Activated CD4-positive, alpha-beta memory T cell treated with anti-CD3 and anti-CD28 coated beads, Interleukin-2, amount 10 ng/mL, durations not matched to agents 7 days and 5 days (primary cell): ENCODE measurements at regions not wholly inside any gene's neighbourhood (a gene's known extent, or its start where the extent isn't known, plus 50 kb on each side); places are given as distances from the start of the nearest gene placed in this dataset.
"Not testable (repeated sequence)": the region's sequence is repeated elsewhere in the genome, so short reads cannot be mapped to it uniquely, and the experiment has no call there.

Source experiments
- CTCF ChIA-PET: fragments of 350-600 bp; sonication (Branson Sonifier 250); formaldehyde crosslinking; loops from one replicate; lab custom pipeline; 2021; ENCODE audit warnings: antibody characterized with exemption, inconsistent platforms; lab: Charles Lee
- POLR2A ChIA-PET: fragments of 350-600 bp; sonication (Branson Sonifier 250); formaldehyde crosslinking; loops from one replicate; lab custom pipeline; 2021; ENCODE audit warnings: antibody characterized with exemption; lab: Charles Lee
- DNase-seq: peaks from one replicate; pipeline ENCODE4 v3.0.0-alpha.2; 2020
- H3K27ac Mint-ChIP-seq: one replicate; pipeline ENCODE4 v1.8.0; 2021; ENCODE audit warnings: mild to moderate bottlenecking, mixed read lengths
- H3K27me3 Mint-ChIP-seq: one replicate; pipeline ENCODE4 v1.8.0; 2021; ENCODE audit warnings: mixed read lengths
- H3K36me3 Mint-ChIP-seq: one replicate; pipeline ENCODE4 v1.8.0; 2021; ENCODE audit warnings: low read depth, mixed read lengths
- H3K4me1 Mint-ChIP-seq: one replicate; pipeline ENCODE4 v1.8.0; 2021; ENCODE audit warnings: mixed read lengths
- H3K4me3 Mint-ChIP-seq: one replicate; pipeline ENCODE4 v1.8.0; 2021; ENCODE audit warnings: mild to moderate bottlenecking, mixed read lengths
- H3K9me3 Mint-ChIP-seq: one replicate; pipeline ENCODE4 v1.8.0; 2021; ENCODE audit warnings: mixed read lengths

GRCh38 chr13:28607187-28607955 is 51.6 kb upstream of the POMP start:
- H3K27ac Mint-ChIP-seq, result no peak overlapping the region
- POLR2A ChIA-PET, result no interaction called here
- H3K4me3 Mint-ChIP-seq, result no peak overlapping the region
- H3K36me3 Mint-ChIP-seq, result no peaks in the 10 kb centered on the region
- CTCF ChIA-PET, result no interaction called here
- DNase-seq, result no peak
- H3K9me3 Mint-ChIP-seq, result peaks cover 3% of the 10 kb centered on the region
- H3K27me3 Mint-ChIP-seq, result peaks cover 5% of the 10 kb centered on the region
- peaks cover 21% of the 10 kb centered on the region for H3K4me1 Mint-ChIP-seq

- peaks cover 12% of the 10 kb centered on the region for H3K4me1 Mint-ChIP-seq
- H3K27ac Mint-ChIP-seq, result no peak overlapping the region
- no peak overlapping the region for H3K4me3 Mint-ChIP-seq
- peaks cover 3% of the 10 kb centered on the region for H3K9me3 Mint-ChIP-seq
- POLR2A ChIA-PET, result no interaction called here
- H3K27me3 Mint-ChIP-seq, result peaks cover 5% of the 10 kb centered on the region
- CTCF ChIA-PET, result no interaction called here
- DNase-seq, result no peak
- no peaks in the 10 kb centered on the region for H3K36me3 Mint-ChIP-seq
These were observed 52.5 kb upstream of the POMP start for GRCh38 chr13:28606466-28606865.

- H3K4me1 Mint-ChIP-seq, POLR2A ChIA-PET, H3K27me3 Mint-ChIP-seq, H3K36me3 Mint-ChIP-seq, H3K27ac Mint-ChIP-seq, H3K4me3 Mint-ChIP-seq, H3K9me3 Mint-ChIP-seq, DNase-seq, CTCF ChIA-PET: not testable (repeated sequence)
These were observed 53.8 kb upstream of the POMP start for GRCh38 chr13:28605147-28605546.

DNA sequence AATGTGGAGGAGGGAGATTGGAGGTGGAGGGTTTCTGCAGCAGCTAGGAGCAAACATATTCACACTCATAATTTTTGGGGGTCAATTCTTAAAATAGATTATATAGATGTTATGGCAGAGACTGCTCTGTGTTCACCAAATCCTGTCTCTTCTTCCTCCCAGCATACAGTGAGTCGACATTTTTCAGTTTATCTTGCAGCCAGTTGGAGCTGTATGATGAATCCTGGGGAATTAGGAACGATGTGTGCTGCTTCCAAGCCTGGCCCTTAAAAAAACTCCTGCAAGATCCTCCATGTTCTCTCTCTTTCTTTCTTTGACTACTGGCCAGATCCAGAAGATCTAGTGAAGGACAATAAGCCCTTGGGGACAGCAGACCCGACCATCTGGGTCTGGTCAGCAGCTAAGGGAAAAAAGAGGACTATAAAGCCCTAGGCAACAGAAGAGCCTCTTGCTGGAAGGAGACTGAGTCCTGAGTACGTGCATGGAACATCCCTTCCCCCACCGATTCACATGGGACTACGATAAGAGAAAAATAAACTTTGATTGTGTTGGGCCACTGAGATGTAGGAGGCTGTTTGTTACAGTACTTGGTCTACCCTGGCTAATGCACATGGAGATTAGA is 55.8 kb upstream of the POMP start:
- CTCF ChIA-PET, result no interaction called here
- no peak for DNase-seq

DNA sequence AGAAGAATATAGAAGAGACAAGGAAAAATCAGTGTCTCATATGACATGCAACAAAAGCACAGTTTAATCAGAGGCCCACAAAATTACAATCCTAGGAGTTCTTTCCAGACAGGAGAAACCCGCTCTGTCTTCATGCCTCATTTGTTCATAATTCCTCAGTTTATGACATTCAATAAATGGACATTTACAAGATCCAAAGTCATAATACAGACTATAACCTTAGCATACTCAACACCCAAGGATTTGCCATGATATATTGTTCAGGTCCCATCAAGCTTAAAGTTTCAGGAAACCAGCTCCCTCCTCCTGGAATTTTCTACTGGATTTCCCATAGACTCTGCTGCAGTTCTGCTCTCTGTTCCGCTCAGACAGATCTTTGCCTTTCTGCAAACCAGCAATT is 56.4 kb upstream of the POMP start:
- Mint-ChIP-seq H3K27me3 (peaks cover 6% of the 10 kb centered on the region), H3K36me3 (no peaks in the 10 kb centered on the region), H3K4me1 (no peaks in the 10 kb centered on the region), H3K4me3 (no peak overlapping the region), H3K27ac (no peak overlapping the region), H3K9me3 (peaks cover 3% of the 10 kb centered on the region)
- CTCF ChIA-PET, result no interaction called here
- POLR2A ChIA-PET, result no interaction called here
- no peak for DNase-seq

More for the DNA sequence above, 55.8 kb upstream of the POMP start:
- Mint-ChIP-seq H3K36me3 (no peaks in the 10 kb centered on the region), H3K9me3 (peaks cover 3% of the 10 kb centered on the region), H3K4me1 (no peaks in the 10 kb centered on the region), H3K4me3 (no peak overlapping the region), H3K27me3 (peaks cover 5% of the 10 kb centered on the region), H3K27ac (no peak overlapping the region)
- POLR2A ChIA-PET, result no interaction called here

GRCh38 chr13:28601581-28601980 is 57.3 kb upstream of the POMP start:
- ChIA-PET CTCF (no interaction called here), POLR2A (no interaction called here)
- DNase-seq, result no peak
- peaks cover 3% of the 10 kb centered on the region for H3K9me3 Mint-ChIP-seq
- H3K4me3 Mint-ChIP-seq, result no peak overlapping the region
- H3K36me3 Mint-ChIP-seq, result no peaks in the 10 kb centered on the region
- H3K27me3 Mint-ChIP-seq, result peaks cover 8% of the 10 kb centered on the region
- H3K4me1 Mint-ChIP-seq, result no peaks in the 10 kb centered on the region
- no peak overlapping the region for H3K27ac Mint-ChIP-seq

GRCh38 chr13:28597641-28598040 is 61.3 kb upstream of the POMP start:
- Mint-ChIP-seq H3K36me3 (no peaks in the 10 kb centered on the region), H3K27ac (no peak overlapping the region), H3K27me3 (peaks cover 10% of the 10 kb centered on the region), H3K4me3 (no peak overlapping the region), H3K4me1 (no peaks in the 10 kb centered on the region), H3K9me3 (no peaks in the 10 kb centered on the region)
- ChIA-PET CTCF (no interaction called here), POLR2A (no interaction called here)
- DNase-seq, result no peak

GRCh38 chr13:28590461-28590860 is 68.5 kb upstream of the POMP start:
- POLR2A ChIA-PET, result no interaction called here
- H3K9me3 Mint-ChIP-seq, result no peaks in the 10 kb centered on the region
- H3K4me3 Mint-ChIP-seq, result no peak overlapping the region
- DNase-seq, result no peak
- no peaks in the 10 kb centered on the region for H3K36me3 Mint-ChIP-seq
- H3K27me3 Mint-ChIP-seq, result peaks cover 21% of the 10 kb centered on the region
- peaks cover 4% of the 10 kb centered on the region for H3K4me1 Mint-ChIP-seq
- no peak overlapping the region for H3K27ac Mint-ChIP-seq
- CTCF ChIA-PET, result no interaction called here

DNA sequence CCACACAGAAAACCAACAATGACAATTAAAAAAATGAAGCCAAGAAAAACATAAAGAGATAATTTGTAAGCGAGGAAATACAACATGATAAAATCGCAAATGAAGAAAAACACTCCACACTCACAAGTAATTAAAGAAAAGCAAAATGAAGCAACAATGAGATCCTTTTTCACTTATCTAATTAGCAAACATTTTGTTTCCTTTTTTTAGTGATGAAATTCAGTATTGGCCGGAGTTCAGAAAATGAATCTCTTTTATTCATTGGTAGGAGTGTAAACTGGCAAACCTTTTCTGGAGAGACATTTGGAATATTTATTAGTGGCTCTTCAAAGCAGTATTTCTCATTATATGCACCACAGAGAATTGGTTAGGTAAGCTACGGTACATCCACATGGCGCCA is 70.6 kb upstream of the POMP start:
- POLR2A ChIA-PET, result no interaction called here
- CTCF ChIA-PET, result no interaction called here
- Mint-ChIP-seq H3K27me3 (peaks cover 15% of the 10 kb centered on the region), H3K4me3 (no peak overlapping the region), H3K4me1 (peaks cover 6% of the 10 kb centered on the region), H3K36me3 (no peaks in the 10 kb centered on the region), H3K27ac (no peak overlapping the region), H3K9me3 (no peaks in the 10 kb centered on the region)
- DNase-seq, result no peak

- CTCF ChIA-PET, result no interaction called here
- Mint-ChIP-seq H3K27ac (no peak overlapping the region), H3K4me3 (no peak overlapping the region), H3K9me3 (no peaks in the 10 kb centered on the region), H3K36me3 (no peaks in the 10 kb centered on the region), H3K4me1 (peaks cover 10% of the 10 kb centered on the region), H3K27me3 (peaks cover 9% of the 10 kb centered on the region)
- no peak for DNase-seq
- POLR2A ChIA-PET, result no interaction called here
These were observed 71.8 kb upstream of the POMP start for GRCh38 chr13:28587174-28587540.

DNA sequence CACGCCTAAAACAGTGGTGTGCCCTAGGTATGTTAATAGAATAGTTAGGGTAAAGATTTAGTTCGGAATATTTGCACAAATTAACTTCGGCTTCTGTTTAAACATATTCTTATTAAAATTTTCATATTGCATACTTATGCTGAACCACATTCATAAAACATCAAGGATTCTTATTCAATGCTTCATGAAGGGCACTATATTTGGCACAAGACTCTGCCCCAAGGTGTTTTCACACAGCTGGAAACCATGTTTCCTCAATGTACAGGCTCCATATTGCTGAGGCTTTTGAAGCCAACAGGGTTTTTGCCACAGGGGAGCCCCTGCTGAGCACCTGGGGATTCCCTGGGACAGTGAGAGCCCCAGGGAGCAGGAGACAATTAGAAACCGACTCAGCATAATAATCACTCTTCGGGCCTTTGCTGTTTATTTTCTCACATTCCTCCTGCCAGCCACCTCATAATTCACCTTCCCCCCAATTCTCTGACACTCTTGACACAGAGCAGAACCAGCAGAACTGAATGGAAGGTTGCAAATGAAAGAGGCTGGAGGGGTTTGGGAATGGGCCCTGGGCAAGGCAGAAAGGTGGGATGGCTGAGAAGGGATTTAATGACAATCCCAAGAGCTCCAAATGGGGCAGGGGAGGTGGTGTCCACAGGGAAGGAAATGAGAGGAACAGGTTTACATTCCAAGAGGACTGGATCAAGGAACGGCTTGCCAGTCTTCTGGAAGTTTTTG is 72.3 kb upstream of the POMP start:
- DNase-seq, result no peak
- no peaks in the 10 kb centered on the region for H3K9me3 Mint-ChIP-seq
- no peaks in the 10 kb centered on the region for H3K36me3 Mint-ChIP-seq
- ChIA-PET POLR2A (no interaction called here), CTCF (no interaction called here)
- peaks cover 10% of the 10 kb centered on the region for H3K4me1 Mint-ChIP-seq
- no peak overlapping the region for H3K4me3 Mint-ChIP-seq
- H3K27me3 Mint-ChIP-seq, result peaks cover 8% of the 10 kb centered on the region
- no peak overlapping the region for H3K27ac Mint-ChIP-seq

DNA sequence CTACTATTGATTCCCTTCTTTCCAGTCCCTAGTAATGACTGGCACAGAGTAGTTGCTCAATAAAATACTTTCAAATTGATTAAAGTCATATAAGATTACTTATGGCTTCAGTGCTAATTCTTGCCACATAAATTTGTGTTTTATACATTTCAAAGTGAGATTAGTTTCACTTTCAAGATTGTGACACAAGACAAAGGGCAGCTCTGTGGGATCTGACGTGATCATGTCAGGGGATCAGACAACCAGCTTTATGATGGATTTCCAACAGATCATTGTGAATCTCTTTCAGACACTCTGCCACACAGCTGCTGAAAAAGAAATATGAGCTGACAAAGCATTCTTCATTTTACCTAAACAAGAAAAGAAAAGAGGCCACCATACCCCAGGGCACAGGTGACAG is 73.4 kb upstream of the POMP start:
- DNase-seq, result no peak
- no peak overlapping the region for H3K4me3 Mint-ChIP-seq
- H3K4me1 Mint-ChIP-seq, result peaks cover 10% of the 10 kb centered on the region
- CTCF ChIA-PET, result interaction anchor here (0.5 kb wide), 1 partner anchor 1150 kb away, joined by 3 read pairs; no protein-coding TSS in a partner anchor
- H3K27me3 Mint-ChIP-seq, result peaks cover 7% of the 10 kb centered on the region
- POLR2A ChIA-PET, result no interaction called here
- no peaks in the 10 kb centered on the region for H3K36me3 Mint-ChIP-seq
- no peak overlapping the region for H3K27ac Mint-ChIP-seq
- no peaks in the 10 kb centered on the region for H3K9me3 Mint-ChIP-seq

- H3K27me3 Mint-ChIP-seq, result peaks cover 6% of the 10 kb centered on the region
- POLR2A ChIA-PET, result no interaction called here
- H3K36me3 Mint-ChIP-seq, result no peaks in the 10 kb centered on the region
- no peaks in the 10 kb centered on the region for H3K9me3 Mint-ChIP-seq
- DNase-seq, result no peak
- H3K4me3 Mint-ChIP-seq, result no peak overlapping the region
- CTCF ChIA-PET, result no interaction called here
- H3K27ac Mint-ChIP-seq, result no peak overlapping the region
- peaks cover 10% of the 10 kb centered on the region for H3K4me1 Mint-ChIP-seq
These were observed 74.0 kb upstream of the POMP start for GRCh38 chr13:28584873-28585381.
